Fibroblast of mammary gland (primary cell): ENCODE measurements at regions not wholly inside any gene's neighbourhood (a gene's known extent, or its start where the extent isn't known, plus 50 kb on each side); places are given as distances from the start of the nearest gene placed in this dataset.
A peak's percentile ranks its signal among the peaks of the same experiment; 100 is the strongest.
"Not testable (repeated sequence)": the region's sequence is repeated elsewhere in the genome, so short reads cannot be mapped to it uniquely, and the experiment has no call there.

ENCODE experiments used
- DNase-seq: peaks from one replicate; pipeline ENCODE4 v3.0.0-alpha.2; 2010; ENCODE audit warnings: low read depth
- H3K4me3 ChIP-seq: 2 replicates; pipeline ENCODE4 v1.5.1; 2011; ENCODE audit warnings: low read depth, mild to moderate bottlenecking, low read length, moderate library complexity; ENCODE audit not compliant: control insufficient read depth
- CTCF ChIP-seq: conservative IDR thresholded peaks from 2 replicates; pipeline ENCODE4 v1.5.1; 2011; ENCODE audit warnings: low read depth, low read length, inconsistent platforms; ENCODE audit not compliant: control insufficient read depth, insufficient read depth

GRCh38 chr2:215889240-215889969, 123.9 kb downstream of the MREG start:
- not testable (repeated sequence) for H3K4me3 ChIP-seq, DNase-seq

- DNase-seq = no peak
- no peak overlapping the region for H3K4me3 ChIP-seq
- TF ChIP-seq CTCF = no peak
Measured at GRCh38 chr2:215888680-215889079, 124.7 kb downstream of the MREG start.

- TF ChIP-seq CTCF = no peak
- no peak for DNase-seq
Measured at GRCh38 chr2:215887303-215887702, 126.0 kb downstream of the MREG start.

DNA sequence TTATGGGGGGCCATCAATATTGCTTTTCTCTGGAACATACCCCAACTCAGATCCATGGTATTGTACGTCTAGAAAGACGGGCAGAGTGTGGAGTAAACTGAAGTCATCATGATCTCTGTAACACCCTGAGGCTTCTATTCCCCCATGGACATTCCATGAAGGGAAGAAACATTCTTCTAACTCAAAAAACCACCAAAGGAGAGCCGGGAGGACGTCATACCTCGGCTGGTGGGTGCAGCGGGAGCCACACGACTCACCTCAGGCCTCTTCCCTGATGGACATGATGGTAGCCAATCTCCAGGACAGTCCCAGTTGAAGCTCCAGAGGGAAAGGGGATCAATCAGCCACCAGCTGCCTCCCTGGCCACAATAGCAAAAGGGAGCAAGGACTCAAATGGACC, 127.3 kb downstream of the MREG start:
- H3K4me3 ChIP-seq = no peak overlapping the region
- TF ChIP-seq CTCF = no peak
- no peak for DNase-seq

More at GRCh38 chr2:215887303-215887702, 126.0 kb downstream of the MREG start:
- H3K4me3 ChIP-seq = no peak overlapping the region

- H3K4me3 ChIP-seq = no peak overlapping the region
- DNase-seq = no peak
- TF ChIP-seq CTCF = no peak
Measured at GRCh38 chr2:215885536-215885935, 127.8 kb downstream of the MREG start.

- H3K4me3 ChIP-seq = no peak overlapping the region
- peak; percentile 70 for DNase-seq
- no peak for TF ChIP-seq CTCF
Measured at GRCh38 chr2:215884451-215885087, 128.8 kb downstream of the MREG start.

- H3K4me3 ChIP-seq = no peak overlapping the region
- no peak for TF ChIP-seq CTCF
- DNase-seq = no peak
Measured at GRCh38 chr2:215883799-215884198, 129.6 kb downstream of the MREG start.
